GM12878 (cell line): ENCODE measurements at regions not wholly inside any gene's neighbourhood (a gene's known extent, or its start where the extent isn't known, plus 50 kb on each side); places are given as distances from the start of the nearest gene placed in this dataset.

Source experiments
- ATAC-seq: fragments of 200-7000 bp; cut with Tn5 transposase; 3 replicates; pipeline ENCODE4 v1.9.1; 2020; ENCODE audit warnings: mild to moderate bottlenecking, moderate library complexity
- BruUV-seq: library from RNA; stranded (reverse); fragments of 400-500 nt; replicated peaks from 2 replicates; lab custom pipeline; 2021; lab: Mats Ljungman, UMichigan
- CTCF ChIA-PET: fragments of 300-600 bp; sonication (Branson Sonifier 250); formaldehyde crosslinking; extraction: SDS; loops from one replicate; lab custom pipeline; 2021; ENCODE audit warnings: inconsistent platforms; lab: Yijun Ruan, JAX
- POLR2A ChIA-PET: fragments of 350-600 bp; formaldehyde crosslinking; extraction: SDS; loops from one replicate; lab custom pipeline; 2021; ENCODE audit warnings: inconsistent platforms; lab: Charles Lee
- RAD21 ChIA-PET: fragments of 300-600 bp; sonication (Branson Sonifier 250); formaldehyde crosslinking; loops from one replicate; lab custom pipeline; 2023; ENCODE audit warnings: antibody characterized with exemption; ENCODE audit not compliant: unreplicated experiment; lab: Charles Lee
- SMC1A ChIA-PET: fragments of 300-600 bp; sonication (Branson Sonifier 250); formaldehyde crosslinking; loops from one replicate; lab custom pipeline; 2023; ENCODE audit not compliant: unreplicated experiment, uncharacterized antibody; lab: Charles Lee
- DNase-seq: peaks from one replicate; pipeline ENCODE4 v3.0.0-alpha.2; 2011; ENCODE audit warnings: low read depth, low spot score
- FAIRE-seq: peaks from 3 replicates; lab custom pipeline; 2011; peaks lifted over from hg19 to GRCh38; lab: Jason Lieb, UNC
- H2AFZ ChIP-seq: 2 replicates; pipeline ENCODE4 v1.6.0; 2011; ENCODE audit warnings: low read depth, low read length, control low read depth; ENCODE audit not compliant: control insufficient read depth
- H3K27ac ChIP-seq: 2 replicates; pipeline ENCODE4 v1.5.1; 2011; ENCODE audit warnings: control low read depth; ENCODE audit not compliant: control insufficient read depth, insufficient read depth
- H3K27me3 ChIP-seq, 2 experiments: replicated peaks in 1 of 2; 2 replicates each; pipeline versions ENCODE4 v1.6.0 to v1.6.1; 2011; ENCODE audit warnings: low read length in 1 of 2; ENCODE audit not compliant: control insufficient read depth in 2 of 2, insufficient read depth in 2 of 2
- H3K36me3 ChIP-seq, 2 experiments: 2 replicates each; pipeline ENCODE4 v1.5.1; 2011; ENCODE audit warnings: low read length in 1 of 2; ENCODE audit not compliant: control insufficient read depth in 2 of 2, insufficient read depth in 2 of 2
- H3K4me1 ChIP-seq: 2 replicates; pipeline ENCODE4 v1.6.1; 2011; ENCODE audit warnings: mild to moderate bottlenecking, low read length, moderate library complexity, mixed read lengths; ENCODE audit not compliant: control insufficient read depth, insufficient read depth
- H3K4me2 ChIP-seq: 2 replicates; pipeline ENCODE4 v1.6.0; 2011; ENCODE audit warnings: control low read depth; ENCODE audit not compliant: control insufficient read depth, insufficient read depth
- H3K4me3 ChIP-seq: fragments of 200-600 bp; sonication (generic); 2 replicates; pipeline ENCODE4 v1.5.1; 2016
- H3K79me2 ChIP-seq: 2 replicates; pipeline ENCODE4 v1.6.0; 2011; ENCODE audit warnings: low read length; ENCODE audit not compliant: control insufficient read depth, insufficient read depth
- H3K9ac ChIP-seq: 2 replicates; pipeline ENCODE4 v1.8.0; 2011; ENCODE audit warnings: low read length, control low read depth, mixed read lengths; ENCODE audit not compliant: control insufficient read depth, insufficient read depth
- H3K9me3 ChIP-seq: replicated peaks from 3 replicates; pipeline ENCODE4 v1.5.1; 2011; ENCODE audit warnings: mild to moderate bottlenecking, low read length; ENCODE audit not compliant: control insufficient read depth, insufficient read depth
- H4K20me1 ChIP-seq: 2 replicates; pipeline ENCODE4 v1.6.0; 2011; ENCODE audit not compliant: control insufficient read depth, insufficient read depth
- FOS ChIP-seq: IDR thresholded peaks from 3 replicates; pipeline ENCODE4 v1.6.1; 2011; ENCODE audit warnings: borderline replicate concordance; ENCODE audit not compliant: insufficient read length; ENCODE audit errors: extremely low read depth
- MTA2 ChIP-seq: fragments of 450-650 bp; IDR thresholded peaks from 2 replicates; pipeline ENCODE4 v1.6.1; 2016; ENCODE audit warnings: low read depth, mild to moderate bottlenecking, moderate library complexity
- NR2C1 ChIP-seq: fragments of 450-650 bp; IDR thresholded peaks from 2 replicates; pipeline ENCODE4 v1.6.1; 2017; ENCODE audit warnings: antibody characterized with exemption, mild to moderate bottlenecking, moderate library complexity
- PAX8 ChIP-seq: fragments of 450-650 bp; IDR thresholded peaks from 2 replicates; pipeline ENCODE4 v1.6.1; 2017; ENCODE audit warnings: mild to moderate bottlenecking, moderate library complexity
- POU2F2 ChIP-seq: IDR thresholded peaks from 3 replicates; pipeline ENCODE4 v1.6.1; 2011; ENCODE audit warnings: low read depth, mild to moderate bottlenecking, low read length, borderline replicate concordance
- RFX5 ChIP-seq: IDR thresholded peaks from 2 replicates; pipeline ENCODE4 v1.6.1; 2011; ENCODE audit warnings: low read depth, low read length, improper control_type of control experiment
- SMAD1 ChIP-seq: fragments of 450-650 bp; IDR thresholded peaks from 2 replicates; pipeline ENCODE4 v1.6.1; 2018; ENCODE audit warnings: mild to moderate bottlenecking, low read depth; ENCODE audit not compliant: partially characterized antibody
- SMC3 ChIP-seq: IDR thresholded peaks from 2 replicates; pipeline ENCODE4 v1.6.1; 2011; ENCODE audit warnings: low read length, improper control_type of control experiment, borderline replicate concordance
- STAT1 ChIP-seq: fragments of 450-650 bp; conservative IDR thresholded peaks from 2 replicates; pipeline ENCODE4 v1.6.1; 2014; ENCODE audit warnings: antibody characterized with exemption, mild to moderate bottlenecking
- SUPT20H ChIP-seq: IDR thresholded peaks from 2 replicates; pipeline ENCODE4 v1.6.1; 2011; ENCODE audit warnings: low read depth, mild to moderate bottlenecking, low read length, moderate library complexity, borderline replicate concordance; ENCODE audit not compliant: control insufficient read depth
- TARDBP ChIP-seq: IDR thresholded peaks from 2 replicates; pipeline ENCODE4 v1.6.1; 2016; ENCODE audit warnings: borderline replicate concordance
- WRNIP1 ChIP-seq: IDR thresholded peaks from 2 replicates; pipeline ENCODE4 v1.6.1; 2011; ENCODE audit warnings: low read depth, low read length, improper control_type of control experiment, borderline replicate concordance
- ZNF622 ChIP-seq: fragments of 450-650 bp; IDR thresholded peaks from 2 replicates; pipeline ENCODE4 v1.6.1; 2017; ENCODE audit warnings: mild to moderate bottlenecking, inconsistent platforms
- WGBS: methylation state at CpG from one replicate; pipeline ENCODE4 v1.1.6; 2016; ENCODE audit warnings: low lambda C conversion rate; ENCODE audit not compliant: insufficient replicate concordance, insufficient coverage; ENCODE audit errors: missing lambda C conversion rate; 5-methylcytosine and 5-hydroxymethylcytosine counted together
- in situ Hi-C: fragments of 300-500 bp; cut with MboI; formaldehyde crosslinking; loops from 9 replicates; pipeline ENCODE4 v1.14.3; 2018; ENCODE audit warnings: mixed read lengths
- intact Hi-C: fragments of 100-400 bp; cut with micrococcal nuclease; formaldehyde crosslinking; loops from one replicate; pipeline ENCODE4 v1.14.2; 2022; ENCODE audit not compliant: unreplicated experiment
- TF ChIP-seq, protein P1 (sequence below): IDR thresholded peaks from 2 replicates; pipeline ENCODE4 v1.6.1; 2012; ENCODE audit warnings: low read depth, low read length, improper control_type of control experiment
- TF ChIP-seq, protein P2 (sequence below): IDR thresholded peaks from 2 replicates; pipeline ENCODE4 v1.6.1; 2012; ENCODE audit warnings: low read length, inconsistent platforms
- TF ChIP-seq, protein P3 (sequence below): IDR thresholded peaks from 2 replicates; pipeline ENCODE4 v1.6.1; 2011; ENCODE audit warnings: low read depth, low read length, improper control_type of control experiment, borderline replicate concordance
- TF ChIP-seq, protein P4 (sequence below), 3 experiments: IDR thresholded peaks in 2 of 3; conservative IDR thresholded peaks in 1 of 3; 2 replicates each; pipeline ENCODE4 v1.5.1; 2011; ENCODE audit warnings: low read depth in 3 of 3, low read length in 3 of 3, mild to moderate bottlenecking in 3 of 3, control low read depth in 2 of 3, moderate library complexity in 2 of 3, inconsistent platforms in 1 of 3, mixed read lengths in 1 of 3; ENCODE audit not compliant: control insufficient read depth in 2 of 3, insufficient read depth in 1 of 3; ENCODE audit errors: extremely low read depth in 1 of 3

DNA sequence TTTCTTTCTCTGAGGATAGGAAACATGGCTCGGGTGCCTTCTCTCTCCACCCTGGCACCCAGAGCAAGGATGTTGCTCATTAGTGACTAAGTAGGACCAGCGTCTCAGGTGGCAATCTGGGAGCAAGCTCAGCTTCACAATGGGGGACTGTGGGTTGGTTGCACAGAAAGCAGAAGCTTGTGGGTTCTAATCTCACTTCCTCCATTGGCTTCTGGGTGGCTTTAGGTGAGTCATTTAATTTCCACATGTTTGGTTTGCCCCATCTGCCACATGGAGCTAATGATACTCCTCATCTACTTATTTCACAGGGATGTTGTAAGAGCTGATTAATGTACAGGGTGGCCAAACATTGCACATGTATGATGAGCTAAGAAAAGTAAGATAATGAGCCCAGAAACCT, 54.8 kb upstream of the AKIRIN2 start:
- intact Hi-C loops (loop anchor here (2.0 to 10.0 kb wide), 4 partner anchors 26 to 168 kb away; partner anchors contain the start of gene AKIRIN2), in situ Hi-C loops (no loop called here)
- peak overlapping the region; percentile 75 for H3K27ac ChIP-seq
- H3K9me3 ChIP-seq = peaks cover 4% of the 10 kb centered on the region; the same call in 2 of the 3 replicates
- H4K20me1 ChIP-seq = no peaks in the 10 kb centered on the region
- no peaks in the 10 kb centered on the region for H3K27me3 ChIP-seq
- ChIA-PET POLR2A (interaction anchor here (0.6 to 2.2 kb wide), 19 partner anchors 9 to 404 kb away, joined by 3 to 17 read pairs (median 7); partner anchors contain the start of gene AKIRIN2), CTCF (interaction anchor here (0.6 to 1.5 kb wide), 17 partner anchors 13 to 1114 kb away, joined by 3 to 10 read pairs (median 3); partner anchors contain the start of gene AKIRIN2), SMC1A (interaction anchor here (0.7 to 4.9 kb wide), 33 partner anchors 10 to 464 kb away, joined by 3 to 62 read pairs (median 5); partner anchors contain the start of gene AKIRIN2), RAD21 (interaction anchor here (0.6 to 3.6 kb wide), 33 partner anchors 9 to 205 kb away, joined by 3 to 44 read pairs (median 5); partner anchors contain the start of gene AKIRIN2)
- FAIRE-seq = peak; percentile 90
- peaks cover 37% of the 10 kb centered on the region for H3K4me1 ChIP-seq
- peak overlapping the region; percentile 64 for H3K4me2 ChIP-seq
- H2AFZ ChIP-seq = 0 out of 2 replicates have a peak overlapping the region, but pooled peaks have one; percentile 3
- H3K36me3 ChIP-seq = no peaks in the 10 kb centered on the region
- ATAC-seq = peak; percentile 93
- H3K79me2 ChIP-seq = no peaks in the 10 kb centered on the region
- peak; percentile 97 for DNase-seq
- BruUV-seq = no TSS peak
- no peak overlapping the region for H3K4me3 ChIP-seq
- H3K9ac ChIP-seq = no peak overlapping the region
- 2% methylated on average over 2 of the region's 2 CpGs for WGBS
- no peak for TF ChIP-seq RFX5
- no peak for TF ChIP-seq SMAD1
- TF ChIP-seq, protein P1, sequence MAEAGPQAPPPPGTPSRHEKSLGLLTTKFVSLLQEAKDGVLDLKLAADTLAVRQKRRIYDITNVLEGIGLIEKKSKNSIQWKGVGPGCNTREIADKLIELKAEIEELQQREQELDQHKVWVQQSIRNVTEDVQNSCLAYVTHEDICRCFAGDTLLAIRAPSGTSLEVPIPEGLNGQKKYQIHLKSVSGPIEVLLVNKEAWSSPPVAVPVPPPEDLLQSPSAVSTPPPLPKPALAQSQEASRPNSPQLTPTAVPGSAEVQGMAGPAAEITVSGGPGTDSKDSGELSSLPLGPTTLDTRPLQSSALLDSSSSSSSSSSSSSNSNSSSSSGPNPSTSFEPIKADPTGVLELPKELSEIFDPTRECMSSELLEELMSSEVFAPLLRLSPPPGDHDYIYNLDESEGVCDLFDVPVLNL = no peak
- TF ChIP-seq, protein P2, sequence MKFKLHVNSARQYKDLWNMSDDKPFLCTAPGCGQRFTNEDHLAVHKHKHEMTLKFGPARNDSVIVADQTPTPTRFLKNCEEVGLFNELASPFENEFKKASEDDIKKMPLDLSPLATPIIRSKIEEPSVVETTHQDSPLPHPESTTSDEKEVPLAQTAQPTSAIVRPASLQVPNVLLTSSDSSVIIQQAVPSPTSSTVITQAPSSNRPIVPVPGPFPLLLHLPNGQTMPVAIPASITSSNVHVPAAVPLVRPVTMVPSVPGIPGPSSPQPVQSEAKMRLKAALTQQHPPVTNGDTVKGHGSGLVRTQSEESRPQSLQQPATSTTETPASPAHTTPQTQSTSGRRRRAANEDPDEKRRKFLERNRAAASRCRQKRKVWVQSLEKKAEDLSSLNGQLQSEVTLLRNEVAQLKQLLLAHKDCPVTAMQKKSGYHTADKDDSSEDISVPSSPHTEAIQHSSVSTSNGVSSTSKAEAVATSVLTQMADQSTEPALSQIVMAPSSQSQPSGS = peak; percentile 94
- TF ChIP-seq SMC3 = no peak
- peak; percentile 98 for TF ChIP-seq MTA2
- no peak for TF ChIP-seq STAT1
- TF ChIP-seq FOS = no peak
- TF ChIP-seq TARDBP = no peak
- no peak for TF ChIP-seq SUPT20H
- TF ChIP-seq POU2F2 = peak; percentile 82
- TF ChIP-seq NR2C1 = no peak
- TF ChIP-seq, protein P3, sequence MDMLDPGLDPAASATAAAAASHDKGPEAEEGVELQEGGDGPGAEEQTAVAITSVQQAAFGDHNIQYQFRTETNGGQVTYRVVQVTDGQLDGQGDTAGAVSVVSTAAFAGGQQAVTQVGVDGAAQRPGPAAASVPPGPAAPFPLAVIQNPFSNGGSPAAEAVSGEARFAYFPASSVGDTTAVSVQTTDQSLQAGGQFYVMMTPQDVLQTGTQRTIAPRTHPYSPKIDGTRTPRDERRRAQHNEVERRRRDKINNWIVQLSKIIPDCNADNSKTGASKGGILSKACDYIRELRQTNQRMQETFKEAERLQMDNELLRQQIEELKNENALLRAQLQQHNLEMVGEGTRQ = no peak
- TF ChIP-seq PAX8 = no peak
- no peak for TF ChIP-seq ZNF622
- TF ChIP-seq, protein P4, sequence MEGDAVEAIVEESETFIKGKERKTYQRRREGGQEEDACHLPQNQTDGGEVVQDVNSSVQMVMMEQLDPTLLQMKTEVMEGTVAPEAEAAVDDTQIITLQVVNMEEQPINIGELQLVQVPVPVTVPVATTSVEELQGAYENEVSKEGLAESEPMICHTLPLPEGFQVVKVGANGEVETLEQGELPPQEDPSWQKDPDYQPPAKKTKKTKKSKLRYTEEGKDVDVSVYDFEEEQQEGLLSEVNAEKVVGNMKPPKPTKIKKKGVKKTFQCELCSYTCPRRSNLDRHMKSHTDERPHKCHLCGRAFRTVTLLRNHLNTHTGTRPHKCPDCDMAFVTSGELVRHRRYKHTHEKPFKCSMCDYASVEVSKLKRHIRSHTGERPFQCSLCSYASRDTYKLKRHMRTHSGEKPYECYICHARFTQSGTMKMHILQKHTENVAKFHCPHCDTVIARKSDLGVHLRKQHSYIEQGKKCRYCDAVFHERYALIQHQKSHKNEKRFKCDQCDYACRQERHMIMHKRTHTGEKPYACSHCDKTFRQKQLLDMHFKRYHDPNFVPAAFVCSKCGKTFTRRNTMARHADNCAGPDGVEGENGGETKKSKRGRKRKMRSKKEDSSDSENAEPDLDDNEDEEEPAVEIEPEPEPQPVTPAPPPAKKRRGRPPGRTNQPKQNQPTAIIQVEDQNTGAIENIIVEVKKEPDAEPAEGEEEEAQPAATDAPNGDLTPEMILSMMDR (IDR thresholded peaks at IDR 0.05 in 2 of 3, conservative IDR thresholded peaks at IDR 0.05 in 1 of 3; ENCODE audit: control insufficient read depth in 2 of 3, extremely low read depth in 1 of 3, insufficient read depth in 1 of 3, low read depth in 3 of 3, low read length in 3 of 3) = no peak
- no peak for TF ChIP-seq WRNIP1
